NCI-H2081 (cell line): ENCODE measurements at regions not wholly inside any gene's neighbourhood (a gene's known extent, or its start where the extent isn't known, plus 50 kb on each side); places are given as distances from the start of the nearest gene placed in this dataset.

Experiments used
- DNase-seq, 2 experiments: peaks; one replicate each; lab custom pipeline; 2025; lab: John Stamatoyannopoulos, UW

GRCh38 chr11:88448131-88448670, 110.7 kb upstream of the CTSC start:
- no peak for DNase-seq

GRCh38 chr11:88447281-88447680, 109.7 kb upstream of the CTSC start:
- DNase-seq: no peak

DNA sequence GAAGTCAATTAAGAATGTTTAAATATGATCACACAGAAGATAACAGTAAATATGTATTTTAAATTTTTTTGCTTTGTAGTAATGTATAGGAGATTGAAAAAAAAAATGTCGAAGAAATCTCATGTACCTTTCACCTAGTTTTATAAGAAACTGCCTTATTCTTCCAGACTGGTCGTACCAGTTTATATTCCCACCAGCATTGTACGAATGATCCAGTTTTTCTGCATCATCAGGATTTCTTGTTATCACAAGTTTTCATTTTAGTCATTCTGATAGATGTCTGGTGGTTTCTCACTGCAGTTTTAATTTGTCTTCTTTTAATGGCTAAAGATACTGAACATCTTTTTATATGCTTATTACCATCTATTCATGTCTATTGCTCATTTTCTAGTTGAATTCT, 101.8 kb upstream of the CTSC start:
- DNase-seq: no peak

GRCh38 chr11:88438721-88439120, 101.2 kb upstream of the CTSC start:
- DNase-seq: no peak

- no peak for DNase-seq
Measured at GRCh38 chr11:88435415-88435814, 97.9 kb upstream of the CTSC start.

GRCh38 chr11:88434333-88434976, 96.9 kb upstream of the CTSC start:
- peak in 1 of 2 experiments; percentile 2 for DNase-seq

- DNase-seq: no peak
Measured at GRCh38 chr11:88433536-88434230, 96.1 kb upstream of the CTSC start.

DNA sequence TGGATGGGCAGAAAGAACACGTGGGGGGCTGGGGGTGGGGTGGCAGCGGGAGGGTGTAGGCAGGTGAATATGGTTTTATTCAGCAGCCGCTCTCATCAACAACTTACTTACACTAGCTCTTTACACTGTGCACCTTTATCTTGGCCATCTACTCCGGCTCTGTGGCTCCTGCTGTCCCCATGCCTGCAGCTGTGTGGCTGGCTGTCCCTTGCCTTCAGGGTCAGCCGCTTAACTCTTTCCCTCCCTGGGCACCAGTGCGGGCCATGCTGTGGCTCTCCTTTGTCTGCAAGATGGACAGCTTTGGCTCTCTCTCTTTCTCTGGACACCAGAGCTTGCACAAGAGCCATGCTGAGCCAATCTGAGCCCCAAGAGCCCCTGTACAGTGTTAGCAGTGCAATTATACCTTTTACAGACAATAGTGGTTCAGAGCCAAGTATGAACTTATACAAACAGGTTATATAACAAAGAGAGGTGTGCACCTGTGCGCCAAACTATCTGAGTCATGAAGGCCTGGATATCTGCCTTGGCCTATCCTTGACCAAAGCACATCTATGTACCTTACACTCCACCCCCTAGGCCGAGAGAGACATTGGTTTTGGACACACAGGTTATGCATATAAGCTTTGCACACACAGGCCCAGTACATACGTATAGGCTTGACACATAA, 94.3 kb upstream of the CTSC start:
- DNase-seq: peak in 1 of 2 experiments; percentile 43

DNA sequence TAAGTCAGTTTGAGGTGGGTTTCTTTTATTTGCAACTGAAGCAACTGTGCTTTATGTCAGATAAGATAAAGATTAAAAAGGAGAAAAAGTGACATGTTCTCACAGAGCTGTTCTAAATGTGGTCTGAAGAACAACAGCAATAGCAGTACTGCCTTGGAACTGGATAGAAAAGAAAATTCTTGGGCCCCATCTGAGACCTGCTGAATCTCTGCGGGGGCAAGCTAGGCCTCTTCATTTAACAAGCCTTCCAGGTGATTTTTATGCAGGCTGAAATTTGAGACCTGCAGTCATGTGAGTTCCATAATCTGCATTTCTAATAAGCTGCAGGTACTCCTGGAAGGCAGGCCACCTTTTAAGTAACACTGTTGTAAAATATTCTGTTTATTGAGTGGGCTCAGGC, 91.4 kb upstream of the CTSC start:
- no peak for DNase-seq

DNA sequence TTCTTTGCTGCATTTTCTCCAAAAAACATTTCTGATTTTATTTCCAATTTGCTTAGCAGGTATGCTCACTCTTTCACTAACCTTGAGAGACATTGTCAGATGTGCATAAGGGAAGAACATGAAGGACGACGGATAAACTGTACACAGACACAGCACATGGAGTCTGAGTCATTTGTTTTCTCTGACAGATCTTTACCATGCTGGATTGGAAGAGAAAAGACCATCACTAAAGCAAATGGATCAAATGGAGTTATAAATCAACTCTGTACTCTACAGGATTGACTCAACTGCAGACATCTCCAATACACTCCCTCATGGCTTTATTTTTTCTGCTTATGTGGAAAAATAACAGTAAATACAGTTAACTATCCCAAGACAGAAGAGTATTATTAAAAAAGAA, 90.2 kb upstream of the CTSC start:
- DNase-seq: no peak

DNA sequence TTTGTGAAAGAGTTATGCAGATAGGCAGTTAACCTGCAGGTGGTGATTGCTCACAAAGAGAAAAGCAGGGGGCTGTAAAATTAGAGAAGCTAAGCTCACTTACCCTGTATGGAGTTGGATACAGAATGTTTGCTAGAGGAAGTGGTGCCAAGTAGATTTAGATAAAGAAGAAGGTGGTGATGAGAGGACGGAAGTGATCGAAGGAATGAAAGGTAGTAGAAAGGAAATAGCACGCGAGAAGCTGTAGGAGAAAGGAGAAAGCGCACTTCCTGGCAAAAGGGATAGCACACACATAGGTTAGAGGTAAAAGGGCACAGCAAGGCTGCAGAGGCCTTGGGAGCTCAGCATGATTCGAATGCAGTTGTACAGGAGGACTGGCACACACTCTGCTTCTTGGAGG, 87.3 kb upstream of the CTSC start:
- no peak for DNase-seq

DNA sequence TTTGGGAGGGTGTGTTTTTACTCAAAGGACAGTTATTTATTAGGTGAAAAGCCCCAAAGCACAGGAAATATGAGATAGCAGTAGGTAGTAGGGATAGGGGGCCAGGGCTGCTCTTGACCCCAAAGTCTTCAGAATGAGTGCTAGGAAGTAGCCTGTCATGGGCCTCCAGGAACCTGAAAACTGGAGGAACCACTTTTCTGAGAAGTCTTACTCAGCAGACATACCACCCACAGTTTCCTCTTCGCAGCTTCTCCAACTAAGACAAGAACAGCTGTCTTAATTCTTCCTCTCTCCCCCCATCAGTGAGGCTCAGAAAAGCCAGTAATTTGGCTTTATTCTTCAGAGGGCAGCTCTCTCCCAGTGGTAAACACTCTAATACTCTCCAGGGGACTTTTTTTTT, 84.0 kb upstream of the CTSC start:
- no peak for DNase-seq

DNA sequence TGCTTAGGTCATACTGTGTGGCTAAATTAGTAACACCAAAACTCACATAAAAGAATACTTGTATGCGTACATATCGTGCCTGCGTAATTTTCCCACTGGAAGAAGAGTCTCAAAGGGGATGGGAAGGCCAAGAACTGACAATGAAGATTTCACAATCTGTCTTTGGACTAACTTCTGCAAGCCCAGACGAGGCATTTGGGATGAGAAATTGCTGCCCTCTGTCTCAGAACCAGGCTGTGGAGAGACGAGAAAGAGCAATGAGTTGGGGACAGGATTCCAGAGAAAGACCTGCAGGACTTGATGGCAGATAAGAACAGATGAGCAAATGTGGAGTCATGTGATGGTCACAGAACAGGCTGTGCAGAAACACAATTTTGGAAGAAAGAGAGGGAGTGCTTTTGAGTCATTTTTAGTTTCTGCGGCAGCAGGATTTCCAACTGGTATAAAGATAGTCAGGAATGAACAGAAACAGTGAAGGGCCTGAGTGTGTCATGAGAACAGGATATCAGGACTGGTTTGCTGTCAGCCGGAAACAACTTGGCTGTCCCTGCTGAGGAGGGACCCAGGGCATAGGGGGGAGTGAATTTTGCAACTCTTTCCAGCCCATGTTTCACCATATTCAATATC, 82.7 kb upstream of the CTSC start:
- no peak for DNase-seq

DNA sequence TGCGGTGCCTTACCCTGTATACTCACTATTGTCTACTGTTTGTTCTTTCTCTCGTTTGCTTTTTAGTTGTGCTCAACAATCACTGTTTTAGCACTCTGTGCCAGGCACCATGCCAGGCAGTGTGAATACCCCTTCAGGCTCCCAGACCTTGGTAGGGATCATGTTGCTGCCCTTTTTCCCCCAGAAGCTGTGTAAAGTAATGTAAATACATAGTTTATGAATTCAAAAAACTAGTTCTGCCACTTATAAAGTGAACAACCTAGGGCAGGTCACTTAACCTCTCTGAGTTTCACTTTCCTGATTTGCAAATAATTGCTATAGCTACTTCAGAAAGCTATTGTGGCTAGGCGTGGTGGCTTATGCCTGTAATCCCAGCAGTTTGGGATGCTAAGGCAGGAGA, 81.0 kb upstream of the CTSC start:
- DNase-seq: peak; percentile 24 to 73

DNA sequence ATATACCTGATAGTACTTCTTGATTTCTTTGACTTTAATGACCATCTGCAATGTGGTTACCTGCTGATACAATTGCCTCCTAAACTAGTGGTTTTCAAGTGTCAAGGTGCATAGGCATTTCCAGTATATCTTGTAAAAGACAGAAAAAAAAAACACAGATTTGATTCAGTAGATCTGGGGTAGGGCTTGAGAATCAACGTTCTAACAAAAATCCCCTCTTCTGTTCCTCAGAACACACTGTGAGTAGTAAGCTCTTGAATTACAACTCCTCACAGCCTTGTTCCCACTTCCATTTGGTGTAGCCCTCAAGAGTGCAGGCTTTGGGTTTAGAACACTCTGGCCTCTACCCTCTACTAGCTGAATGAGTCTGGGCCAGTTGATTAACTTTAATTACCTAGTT, 78.0 kb upstream of the CTSC start:
- DNase-seq: no peak

GRCh38 chr11:88414981-88415413, 77.5 kb upstream of the CTSC start:
- peak in 1 of 2 experiments; percentile 30 for DNase-seq

DNA sequence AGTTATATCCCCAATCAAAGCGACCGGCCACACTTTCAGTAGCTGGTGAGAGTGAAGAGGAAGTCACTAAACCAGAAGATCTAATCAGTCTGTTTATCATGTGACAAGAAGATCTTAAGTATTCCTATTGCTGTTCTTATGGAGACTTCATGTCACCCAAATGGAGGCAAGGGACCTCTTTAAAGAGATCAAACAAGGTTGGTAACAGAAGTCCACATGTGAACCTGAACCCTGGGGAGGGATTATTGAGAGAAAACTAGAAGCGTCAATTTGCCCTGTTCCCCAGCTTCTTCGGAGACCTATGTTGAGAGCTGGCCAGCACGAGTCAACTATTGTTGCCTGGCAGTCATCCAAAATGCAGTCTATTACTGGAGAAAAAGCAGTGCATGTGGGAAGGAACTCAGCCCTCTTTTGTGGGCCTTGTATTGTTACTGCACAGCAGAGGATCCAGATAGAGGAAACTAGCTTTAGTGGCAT, 76.9 kb upstream of the CTSC start:
- DNase-seq: peak; percentile 38 to 72

- no peak for DNase-seq
Measured at GRCh38 chr11:88411265-88411664, 73.7 kb upstream of the CTSC start.

DNA sequence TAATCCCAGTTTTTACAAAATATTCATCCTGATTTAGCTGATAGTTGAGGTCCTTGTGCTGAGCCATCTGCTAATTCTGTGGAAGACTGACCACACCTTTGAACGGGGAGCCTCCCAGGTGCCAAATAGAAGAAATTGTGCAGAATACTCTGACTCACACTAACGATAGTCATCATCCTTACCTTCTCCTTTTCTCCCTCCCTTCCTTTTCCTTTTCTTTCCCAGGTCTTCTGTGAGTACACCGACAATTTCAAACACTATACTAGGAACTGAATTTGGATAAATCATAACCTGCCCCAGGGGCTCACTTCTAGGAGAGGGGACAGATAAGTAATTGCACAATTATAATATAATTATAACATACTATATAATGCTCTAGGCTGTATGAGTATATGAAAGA, 73.1 kb upstream of the CTSC start:
- DNase-seq: no peak

- DNase-seq: no peak
Measured at GRCh38 chr11:88410056-88410455, 72.5 kb upstream of the CTSC start.

DNA sequence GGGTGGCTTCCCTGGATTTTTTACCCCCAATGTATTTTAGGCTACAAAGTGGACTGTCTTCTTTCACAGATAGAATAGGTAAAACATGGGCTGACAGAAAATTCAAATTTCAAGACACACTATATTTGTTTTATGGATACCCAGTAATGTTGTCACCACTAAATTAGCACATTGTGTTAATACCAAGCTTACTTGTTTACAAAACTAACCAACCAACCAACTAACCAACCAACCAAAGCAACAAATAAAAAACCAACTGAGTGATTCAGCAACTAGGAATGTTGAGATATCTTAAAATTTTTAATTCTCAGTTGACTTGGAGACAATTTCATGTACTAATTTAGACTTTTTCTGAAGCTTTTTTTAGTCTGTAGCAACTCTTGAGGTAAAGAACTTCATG, 69.3 kb upstream of the CTSC start:
- DNase-seq: no peak

- DNase-seq: no peak
Measured at GRCh38 chr11:88405853-88406252, 68.3 kb upstream of the CTSC start.
